SHP77 treated with DMSO at 0.1 percent for 48 hours (cell line): ENCODE measurements at regions not wholly inside any gene's neighbourhood (a gene's known extent, or its start where the extent isn't known, plus 50 kb on each side); places are given as distances from the start of the nearest gene placed in this dataset.

Experiments
- DNase-seq: peaks from one replicate; lab custom pipeline; 2025; lab: John Stamatoyannopoulos, UW

DNA sequence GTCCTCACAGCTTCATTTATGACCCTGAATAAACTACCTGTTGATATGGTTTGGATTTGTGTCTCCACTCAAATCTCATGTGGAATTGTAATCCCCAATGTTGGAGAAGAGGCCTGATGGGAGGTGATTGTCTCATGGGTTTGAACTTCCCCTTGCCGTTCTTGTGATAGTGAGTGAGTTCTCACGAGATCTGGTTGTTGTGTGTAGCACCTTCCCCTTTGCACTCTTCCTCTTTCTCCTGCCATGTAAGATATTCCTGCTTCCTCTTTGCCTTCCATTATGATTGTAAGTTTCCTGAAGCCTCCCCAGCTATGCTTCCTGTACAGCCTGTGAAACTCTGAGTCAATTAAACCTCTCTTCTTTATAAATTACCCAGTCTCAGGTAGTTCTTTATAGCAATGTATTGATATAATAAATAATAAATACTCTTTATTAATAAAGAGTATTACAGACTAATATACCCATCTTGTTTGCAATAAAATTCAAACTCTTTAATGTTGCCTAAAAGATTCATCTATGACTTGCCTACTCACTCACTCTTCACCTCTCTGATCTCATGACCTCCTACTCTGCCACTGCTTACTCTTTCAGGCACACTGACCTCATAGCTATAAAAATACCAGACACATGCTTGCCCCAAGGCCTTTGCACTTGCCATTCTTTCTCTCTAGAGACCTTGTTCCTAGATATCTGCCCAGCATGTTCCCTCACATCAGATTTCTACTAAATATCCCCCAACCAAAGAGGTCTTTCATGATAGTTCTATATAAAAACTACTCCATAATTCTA is 256.4 kb upstream of the MARCKS start:
- no peak for DNase-seq

DNA sequence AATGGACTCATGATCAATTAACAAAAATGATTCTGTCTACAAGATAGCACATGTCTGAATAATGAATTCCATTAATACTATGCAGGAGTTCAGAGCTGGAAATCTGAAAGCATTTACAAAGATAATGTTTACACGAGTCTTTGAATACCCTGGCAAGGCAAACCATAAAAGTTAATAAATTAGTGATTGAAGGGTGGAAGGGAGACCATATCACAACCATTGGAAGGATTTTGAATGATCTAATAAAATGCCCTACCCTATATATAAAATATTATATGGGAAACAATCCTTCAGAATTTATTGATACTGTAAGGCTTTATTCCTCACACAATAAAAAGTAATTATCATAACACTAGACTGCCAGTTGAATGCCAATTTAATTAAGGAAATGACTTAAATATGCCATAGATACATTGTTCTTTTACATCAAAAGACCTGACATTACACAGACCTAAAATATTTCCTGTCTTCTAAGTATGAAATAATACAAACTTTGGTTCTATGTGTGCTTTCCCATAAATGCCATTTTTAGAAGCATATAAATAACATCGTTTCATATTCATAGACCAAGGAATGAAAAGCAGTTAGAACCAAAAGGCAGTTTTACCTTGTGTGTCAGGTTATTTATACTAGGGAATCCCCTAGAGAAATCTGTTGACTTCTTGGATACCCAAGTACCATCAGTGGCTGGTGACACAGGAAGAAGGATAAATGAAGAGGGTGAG is 249.2 kb upstream of the MARCKS start:
- DNase-seq = no peak

DNA sequence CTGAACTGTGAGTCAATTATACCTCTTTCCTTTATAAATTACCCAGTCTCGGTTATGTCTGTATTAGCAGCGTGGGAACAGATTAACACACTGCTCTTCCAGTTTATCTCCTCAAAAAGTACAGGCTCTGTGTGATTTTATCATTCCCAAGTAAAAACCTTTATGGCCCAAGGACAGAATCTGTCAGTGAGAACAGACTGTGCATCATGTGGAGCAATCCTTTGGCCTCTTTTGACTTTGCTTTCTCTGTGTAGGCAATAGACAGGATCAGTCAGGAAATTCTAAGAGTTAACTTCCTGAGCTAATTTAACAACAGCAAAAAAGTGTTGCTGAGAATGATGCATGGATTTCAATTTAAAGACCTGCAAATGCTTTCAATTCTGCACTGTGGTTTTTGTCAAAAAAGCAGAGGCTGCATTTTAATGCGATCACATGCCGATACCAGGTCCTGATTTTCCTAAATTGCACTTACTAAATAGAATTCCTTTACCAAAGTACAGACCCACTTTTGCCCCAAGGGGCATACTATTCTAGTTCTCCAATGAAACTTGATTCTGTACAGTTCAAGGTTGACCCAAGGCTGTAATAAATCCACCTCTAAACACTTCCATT is 246.7 kb upstream of the MARCKS start:
- no peak for DNase-seq

DNA sequence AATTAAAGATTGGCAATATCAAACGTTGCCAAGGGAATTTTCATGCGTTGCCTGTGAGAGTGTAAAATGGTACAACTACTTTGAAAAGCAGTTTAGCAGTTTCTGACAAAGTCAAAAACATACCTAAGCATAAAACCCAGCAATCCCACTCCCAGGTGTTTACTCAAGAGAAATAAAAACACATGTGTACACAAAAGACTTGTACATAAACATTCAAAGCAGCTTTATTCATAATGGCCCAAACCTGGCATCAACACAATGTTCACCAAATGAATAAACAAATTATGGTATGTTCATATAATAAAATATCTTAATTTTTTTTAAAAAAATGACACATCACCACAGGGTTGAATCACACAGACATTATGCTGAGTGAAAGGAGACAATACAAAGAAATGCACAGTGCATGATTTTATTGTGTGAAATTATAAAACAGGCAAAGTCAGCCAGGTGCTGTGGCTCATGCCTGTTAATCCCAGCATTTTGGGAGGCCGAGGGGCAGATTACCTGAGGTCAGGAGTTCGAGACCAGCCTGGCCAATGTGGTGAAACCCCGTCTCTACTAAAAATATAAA is 240.4 kb upstream of the MARCKS start:
- no peak for DNase-seq

GRCh38 chr6:113619077-113619476 is 238.1 kb upstream of the MARCKS start:
- no peak for DNase-seq

- no peak for DNase-seq
Observed at GRCh38 chr6:113620386-113620785, 236.8 kb upstream of the MARCKS start.

DNA sequence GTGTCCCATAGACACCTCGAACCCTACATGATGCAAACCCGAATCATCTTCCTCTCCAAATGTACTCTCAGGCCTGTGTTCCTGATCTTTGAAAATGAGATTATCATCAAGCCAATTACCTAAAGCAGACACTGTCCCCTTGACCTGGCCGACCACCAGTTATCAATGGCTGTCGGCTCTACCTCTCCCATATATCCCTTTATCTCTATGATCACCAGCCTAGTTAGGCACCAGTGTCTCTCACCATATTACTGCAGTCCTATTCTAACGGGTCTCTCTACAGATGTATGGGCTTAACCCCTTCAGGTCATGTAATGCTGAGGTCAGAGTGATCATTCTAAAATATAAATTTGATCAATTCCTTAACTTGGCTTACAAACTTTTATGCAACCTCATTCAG is 234.9 kb upstream of the MARCKS start:
- no peak for DNase-seq

DNA sequence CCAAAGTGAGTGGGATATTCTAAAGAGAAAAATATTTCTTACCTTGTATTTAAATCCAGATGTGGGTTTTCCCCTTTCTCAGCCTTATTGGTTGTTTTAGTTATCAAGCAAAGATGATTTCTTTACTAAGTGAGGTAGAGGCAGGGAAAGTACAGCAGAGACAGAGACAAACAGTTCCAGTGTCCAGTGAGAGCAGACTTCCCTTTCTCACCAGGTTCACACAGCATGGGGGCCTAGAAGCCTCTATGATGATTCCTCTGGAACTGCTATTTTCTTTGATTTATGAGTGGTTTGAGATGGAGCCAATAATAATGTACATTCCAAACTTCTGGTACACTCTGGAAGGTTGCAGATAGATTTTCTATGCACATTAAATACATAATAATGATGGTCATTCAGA is 234.0 kb upstream of the MARCKS start:
- no peak for DNase-seq

- DNase-seq = no peak
Observed at GRCh38 chr6:113625850-113626249, 231.3 kb upstream of the MARCKS start.

- no peak for DNase-seq
Observed at GRCh38 chr6:113626475-113626874, 230.7 kb upstream of the MARCKS start.

- DNase-seq = no peak
Observed at GRCh38 chr6:113627480-113627879, 229.7 kb upstream of the MARCKS start.

GRCh38 chr6:113629256-113629655 is 227.9 kb upstream of the MARCKS start:
- DNase-seq = no peak

GRCh38 chr6:113629975-113630737 is 227.0 kb upstream of the MARCKS start:
- no peak for DNase-seq

- no peak for DNase-seq
Observed at GRCh38 chr6:113630738-113631535, 226.2 kb upstream of the MARCKS start.

DNA sequence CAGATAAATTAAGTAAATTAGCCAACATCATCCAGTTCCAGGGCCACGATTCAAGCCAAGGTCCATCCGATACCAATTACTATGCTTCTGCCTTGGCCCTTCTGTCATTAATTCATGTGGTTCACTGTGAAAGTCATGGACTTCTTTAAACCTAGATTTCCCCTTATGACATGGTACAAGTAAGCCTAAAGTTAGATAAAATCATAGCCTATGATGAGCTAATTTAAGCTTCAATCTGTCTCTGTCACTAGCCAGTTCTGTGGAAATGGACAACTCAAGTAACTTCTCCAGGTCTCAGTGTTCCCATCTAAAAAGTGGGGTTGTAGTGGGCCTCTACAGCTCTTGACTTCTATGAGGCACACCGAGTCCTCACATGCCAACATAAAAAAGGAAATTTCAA is 225.5 kb upstream of the MARCKS start:
- no peak for DNase-seq

DNA sequence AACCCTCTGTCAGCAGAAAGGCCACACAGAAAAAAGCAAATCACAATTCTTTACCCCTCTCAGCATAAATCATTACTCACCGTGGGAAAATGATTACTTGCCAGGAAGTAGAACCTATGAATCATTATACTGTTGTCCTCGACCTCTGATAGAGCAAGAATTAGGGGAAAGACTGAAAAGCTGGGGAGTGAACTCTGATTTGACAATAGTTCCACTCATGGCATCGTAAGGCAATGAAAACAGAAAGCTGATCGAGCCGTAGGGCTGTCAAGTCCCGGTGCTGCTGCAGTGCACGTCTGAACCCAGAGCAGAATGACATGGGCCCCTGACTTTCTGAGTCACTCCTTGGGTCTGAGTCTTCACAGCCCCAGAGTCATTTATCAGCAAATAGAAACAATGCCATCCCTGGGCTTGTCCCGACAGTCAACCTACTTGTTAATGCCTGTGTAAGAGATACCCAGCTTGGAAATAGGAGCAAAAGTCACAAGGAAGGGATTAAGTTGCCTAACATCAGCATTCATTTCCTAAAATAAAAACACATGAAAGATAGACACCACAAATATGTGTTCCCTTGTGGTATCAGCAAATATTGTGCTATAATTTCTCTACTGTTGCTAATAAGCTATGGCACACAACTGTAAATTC is 224.8 kb upstream of the MARCKS start:
- DNase-seq = no peak

- no peak for DNase-seq
Observed at GRCh38 chr6:113633638-113634037, 223.5 kb upstream of the MARCKS start.

- no peak for DNase-seq
Observed at GRCh38 chr6:113634352-113635163, 222.6 kb upstream of the MARCKS start.

- DNase-seq = no peak
Observed at GRCh38 chr6:113635222-113635986, 221.7 kb upstream of the MARCKS start.
